ENCODE measurements at regions not wholly inside any gene's neighbourhood (a gene's known extent, or its start where the extent isn't known, plus 50 kb on each side); places are given as distances from the start of the nearest gene placed in this dataset.

DNA sequence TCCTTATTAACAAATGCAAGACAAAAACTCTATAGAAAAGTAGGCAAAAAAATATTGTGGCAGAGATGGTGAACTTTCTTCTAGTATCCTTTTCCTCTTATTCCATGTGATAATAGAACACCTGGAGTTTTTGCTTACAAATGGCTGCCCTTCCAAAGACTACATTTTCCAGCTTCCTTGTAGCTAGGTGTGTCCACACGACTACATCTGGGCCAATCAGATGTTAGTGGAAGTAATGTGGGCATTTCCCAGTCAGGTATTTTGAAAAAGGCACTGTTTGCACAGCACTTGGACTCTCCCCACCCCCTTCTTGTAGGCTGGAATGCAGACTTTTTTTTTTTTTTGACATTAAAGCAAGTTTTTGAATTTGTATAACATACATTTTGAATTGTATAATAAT is 105.5 kb upstream of the TBX20 start:
- TF ChIP-seq TAF1 (IDR thresholded peaks at IDR 0.05; ENCODE audit: borderline replicate concordance, low read depth, low read length) (no peak), POLR2A (IDR thresholded peaks at IDR 0.05; ENCODE audit: low read depth, low read length) (no peak), POLR2AphosphoS5 (IDR thresholded peaks at IDR 0.05; ENCODE audit: low read depth, low read length) (no peak)
